ENCODE measurements at regions not wholly inside any gene's neighbourhood (a gene's known extent, or its start where the extent isn't known, plus 50 kb on each side); places are given as distances from the start of the nearest gene placed in this dataset.

GRCh38 chrX:9131066-9131465 lies 97.1 kb upstream of the FAM9B start:
- no peaks in the 10 kb centered on the region for H3K27me3 Mint-ChIP-seq
- TF ChIP-seq, protein P1, sequence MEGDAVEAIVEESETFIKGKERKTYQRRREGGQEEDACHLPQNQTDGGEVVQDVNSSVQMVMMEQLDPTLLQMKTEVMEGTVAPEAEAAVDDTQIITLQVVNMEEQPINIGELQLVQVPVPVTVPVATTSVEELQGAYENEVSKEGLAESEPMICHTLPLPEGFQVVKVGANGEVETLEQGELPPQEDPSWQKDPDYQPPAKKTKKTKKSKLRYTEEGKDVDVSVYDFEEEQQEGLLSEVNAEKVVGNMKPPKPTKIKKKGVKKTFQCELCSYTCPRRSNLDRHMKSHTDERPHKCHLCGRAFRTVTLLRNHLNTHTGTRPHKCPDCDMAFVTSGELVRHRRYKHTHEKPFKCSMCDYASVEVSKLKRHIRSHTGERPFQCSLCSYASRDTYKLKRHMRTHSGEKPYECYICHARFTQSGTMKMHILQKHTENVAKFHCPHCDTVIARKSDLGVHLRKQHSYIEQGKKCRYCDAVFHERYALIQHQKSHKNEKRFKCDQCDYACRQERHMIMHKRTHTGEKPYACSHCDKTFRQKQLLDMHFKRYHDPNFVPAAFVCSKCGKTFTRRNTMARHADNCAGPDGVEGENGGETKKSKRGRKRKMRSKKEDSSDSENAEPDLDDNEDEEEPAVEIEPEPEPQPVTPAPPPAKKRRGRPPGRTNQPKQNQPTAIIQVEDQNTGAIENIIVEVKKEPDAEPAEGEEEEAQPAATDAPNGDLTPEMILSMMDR (IDR thresholded peaks at IDR 0.05) = no peak
- H3K4me1 Mint-ChIP-seq = no peaks in the 10 kb centered on the region
- no peaks in the 10 kb centered on the region for H3K27me3 ChIP-seq (replicated peaks in 1 of 4; ENCODE audit: control extremely low read depth in 1 of 4, control insufficient read depth in 3 of 4, insufficient read depth in 4 of 4, low read length in 3 of 4)
- no peak overlapping the region for H3K4me3 Mint-ChIP-seq
- DNase-seq (no peak), ATAC-seq (ENCODE audit: low read depth) (no peak)
- H3K4me2 ChIP-seq (replicated peaks; ENCODE audit: low read depth, low read length, poor library complexity, severe bottlenecking) = no peak overlapping the region
- H4K20me1 ChIP-seq (ENCODE audit: control insufficient read depth, insufficient read depth, low read length, poor library complexity, severe bottlenecking) = no peaks in the 10 kb centered on the region
- H2AFZ ChIP-seq (ENCODE audit: insufficient read depth, low read depth, low read length, poor library complexity, severe bottlenecking) = no peak overlapping the region
- H3K27ac ChIP-seq (ENCODE audit: low read length in 2 of 2) = no peak overlapping the region
- H3K4me1 ChIP-seq (ENCODE audit: control insufficient read depth in 2 of 2, insufficient read depth in 2 of 2, low read length in 2 of 2) = no peaks in the 10 kb centered on the region
- no peak overlapping the region for H3K4me3 ChIP-seq (ENCODE audit: control extremely low read depth in 1 of 5, extremely low read depth in 1 of 5, insufficient read depth in 1 of 5, low read depth in 2 of 5, low read length in 4 of 5)
- no peaks in the 10 kb centered on the region for H3K36me3 ChIP-seq (replicated peaks in 1 of 2; ENCODE audit: control extremely low read depth in 1 of 2, control insufficient read depth in 1 of 2, extremely low read depth in 1 of 2, insufficient read depth in 2 of 2, low read length in 1 of 2)
- intact Hi-C loops (cut with micrococcal nuclease) = no loop called here
- H3K79me2 ChIP-seq (ENCODE audit: control insufficient read depth, insufficient read depth, low read length) = no peaks in the 10 kb centered on the region
- no peak overlapping the region for H3K27ac Mint-ChIP-seq
- peaks cover 2% of the 10 kb centered on the region for H3K9me3 Mint-ChIP-seq (ENCODE audit: insufficient read depth)
- WGBS (ENCODE audit: insufficient coverage) = no CpG with 5 or more reads among the region's 4 CpGs
- POLR2A ChIA-PET = no interaction called here
- no peak overlapping the region for H3K9ac ChIP-seq (ENCODE audit: low read length)
- no peaks in the 10 kb centered on the region for H3K9me3 ChIP-seq (ENCODE audit: control extremely low read depth in 1 of 3, control insufficient read depth in 2 of 3, insufficient read depth in 1 of 3, low read length in 2 of 3)
- CTCF ChIA-PET = interaction anchor here (1.0 kb wide), 1 partner anchor 9 kb away, joined by 3 read pairs; no protein-coding TSS in a partner anchor

DNA sequence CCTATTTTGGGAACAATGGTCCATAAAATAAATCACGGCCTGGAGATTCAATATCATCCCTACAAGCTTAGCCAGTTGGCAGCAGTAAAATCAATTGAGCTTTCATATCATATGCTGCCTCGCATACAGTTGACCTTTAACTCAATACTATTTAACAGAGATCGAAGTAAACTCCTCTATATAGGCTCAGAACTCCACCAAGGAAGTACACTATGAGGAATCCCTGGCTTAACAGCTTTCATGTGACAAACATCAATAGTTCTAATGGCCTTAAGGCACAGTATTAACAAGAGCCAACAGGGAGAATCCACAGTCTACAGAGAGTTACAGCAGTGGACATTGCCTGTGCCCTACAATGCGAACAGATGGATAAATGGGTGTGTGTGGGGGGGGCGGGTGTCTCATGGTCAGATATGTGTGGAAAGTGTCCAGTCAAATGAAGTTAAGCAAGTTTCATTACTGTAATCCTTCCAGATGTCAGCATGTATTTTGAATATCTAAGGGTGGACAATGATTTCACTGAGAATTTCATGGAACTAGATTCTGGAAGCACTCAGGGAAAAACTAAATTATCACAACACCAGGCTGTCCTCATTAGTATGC lies 98.2 kb upstream of the FAM9B start:
- TF ChIP-seq, protein P1 (IDR thresholded peaks at IDR 0.05) = no peak
- no peak for TF ChIP-seq EZH2 (IDR thresholded peaks at IDR 0.05; ENCODE audit: borderline replicate concordance, insufficient read depth, low read depth, low read length, poor library complexity, severe bottlenecking)
- ChIA-PET CTCF (interaction anchor here (1.0 kb wide), 1 partner anchor 8 kb away, joined by 3 read pairs; no protein-coding TSS in a partner anchor), POLR2A (no interaction called here)
- Mint-ChIP-seq H3K4me1 (no peaks in the 10 kb centered on the region), H3K27me3 (no peaks in the 10 kb centered on the region), H3K4me3 (no peak overlapping the region), H3K27ac (no peak overlapping the region), H3K9me3 (ENCODE audit: insufficient read depth) (peaks cover 2% of the 10 kb centered on the region)
- H3K27me3 ChIP-seq (replicated peaks in 1 of 4; ENCODE audit: control extremely low read depth in 1 of 4, control insufficient read depth in 3 of 4, insufficient read depth in 4 of 4, low read length in 3 of 4) = no peaks in the 10 kb centered on the region
- ATAC-seq (ENCODE audit: low read depth) = no peak
- no peaks in the 10 kb centered on the region for H3K4me1 ChIP-seq (ENCODE audit: control insufficient read depth in 2 of 2, insufficient read depth in 2 of 2, low read length in 2 of 2)
- H3K36me3 ChIP-seq (replicated peaks in 1 of 2; ENCODE audit: control extremely low read depth in 1 of 2, control insufficient read depth in 1 of 2, extremely low read depth in 1 of 2, insufficient read depth in 2 of 2, low read length in 1 of 2) = no peaks in the 10 kb centered on the region
- H3K79me2 ChIP-seq (ENCODE audit: control insufficient read depth, insufficient read depth, low read length) = no peaks in the 10 kb centered on the region
- H3K4me2 ChIP-seq (replicated peaks; ENCODE audit: low read depth, low read length, poor library complexity, severe bottlenecking) = no peak overlapping the region
- H3K4me3 ChIP-seq (ENCODE audit: control extremely low read depth in 1 of 5, extremely low read depth in 1 of 5, insufficient read depth in 1 of 5, low read depth in 2 of 5, low read length in 4 of 5) = no peak overlapping the region
- H3K9ac ChIP-seq (ENCODE audit: low read length) = no peak overlapping the region
- H3K9me3 ChIP-seq (ENCODE audit: control extremely low read depth in 1 of 3, control insufficient read depth in 2 of 3, insufficient read depth in 1 of 3, low read length in 2 of 3) = no peaks in the 10 kb centered on the region
- H4K20me1 ChIP-seq (ENCODE audit: control insufficient read depth, insufficient read depth, low read length, poor library complexity, severe bottlenecking) = no peaks in the 10 kb centered on the region
- 80% methylated on average over 1 of the region's 5 CpGs for WGBS (ENCODE audit: insufficient coverage)
- H2AFZ ChIP-seq (ENCODE audit: insufficient read depth, low read depth, low read length, poor library complexity, severe bottlenecking) = no peak overlapping the region
- H3K27ac ChIP-seq (ENCODE audit: low read length in 2 of 2) = no peak overlapping the region
- DNase-seq = no peak
- intact Hi-C loops (cut with micrococcal nuclease) = no loop called here

Measured in B cell (primary cell).